ENCODE measurements at regions not wholly inside any gene's neighbourhood (a gene's known extent, or its start where the extent isn't known, plus 50 kb on each side); places are given as distances from the start of the nearest gene placed in this dataset.

GRCh38 chr14:76305268-76305826 lies 70.6 kb upstream of the ESRRB start:
- TF ChIP-seq POLR2A (IDR thresholded peaks at IDR 0.05; ENCODE audit: low read depth, low read length), result no peak
- no peak for TF ChIP-seq POLR2AphosphoS5 (IDR thresholded peaks at IDR 0.05; ENCODE audit: low read depth, low read length)
- no peak for TF ChIP-seq TAF1 (IDR thresholded peaks at IDR 0.05; ENCODE audit: low read depth, low read length)
- TF ChIP-seq PAX5 (IDR thresholded peaks at IDR 0.05; ENCODE audit: insufficient read depth, low read length, severe bottlenecking), result no peak
